ENCODE measurements at regions not wholly inside any gene's neighbourhood (a gene's known extent, or its start where the extent isn't known, plus 50 kb on each side); places are given as distances from the start of the nearest gene placed in this dataset.

GRCh38 chrX:152070144-152070543 is 68.2 kb downstream of the MAGEA10 start:
- no peak for TF ChIP-seq SUZ12 (IDR thresholded peaks at IDR 0.05; ENCODE audit: low read length)
- no peak for TF ChIP-seq GABPA (IDR thresholded peaks at IDR 0.05; ENCODE audit: borderline replicate concordance, insufficient read depth, low read length)
- TF ChIP-seq RNF2 (IDR thresholded peaks at IDR 0.05; ENCODE audit: borderline replicate concordance, low read depth, low read length, missing control alignments, poor library complexity, severe bottlenecking), result no peak
- TF ChIP-seq, protein P1, sequence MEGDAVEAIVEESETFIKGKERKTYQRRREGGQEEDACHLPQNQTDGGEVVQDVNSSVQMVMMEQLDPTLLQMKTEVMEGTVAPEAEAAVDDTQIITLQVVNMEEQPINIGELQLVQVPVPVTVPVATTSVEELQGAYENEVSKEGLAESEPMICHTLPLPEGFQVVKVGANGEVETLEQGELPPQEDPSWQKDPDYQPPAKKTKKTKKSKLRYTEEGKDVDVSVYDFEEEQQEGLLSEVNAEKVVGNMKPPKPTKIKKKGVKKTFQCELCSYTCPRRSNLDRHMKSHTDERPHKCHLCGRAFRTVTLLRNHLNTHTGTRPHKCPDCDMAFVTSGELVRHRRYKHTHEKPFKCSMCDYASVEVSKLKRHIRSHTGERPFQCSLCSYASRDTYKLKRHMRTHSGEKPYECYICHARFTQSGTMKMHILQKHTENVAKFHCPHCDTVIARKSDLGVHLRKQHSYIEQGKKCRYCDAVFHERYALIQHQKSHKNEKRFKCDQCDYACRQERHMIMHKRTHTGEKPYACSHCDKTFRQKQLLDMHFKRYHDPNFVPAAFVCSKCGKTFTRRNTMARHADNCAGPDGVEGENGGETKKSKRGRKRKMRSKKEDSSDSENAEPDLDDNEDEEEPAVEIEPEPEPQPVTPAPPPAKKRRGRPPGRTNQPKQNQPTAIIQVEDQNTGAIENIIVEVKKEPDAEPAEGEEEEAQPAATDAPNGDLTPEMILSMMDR (IDR thresholded peaks at IDR 0.05; ENCODE audit: control extremely low read depth in 1 of 3, insufficient read depth in 1 of 3, low read depth in 1 of 3, low read length in 3 of 3), result no peak
- no peak for TF ChIP-seq CREB1 (IDR thresholded peaks at IDR 0.05)
- TF ChIP-seq MAFK (IDR thresholded peaks at IDR 0.05; ENCODE audit: low read depth, low read length), result no peak
- no peak for TF ChIP-seq POLR2A (IDR thresholded peaks at IDR 0.05; ENCODE audit: control extremely low read depth in 1 of 2, low read depth in 2 of 2, low read length in 2 of 2)
- no peak for TF ChIP-seq SAP30 (IDR thresholded peaks at IDR 0.05; ENCODE audit: insufficient read depth, insufficient replicate concordance, low read length)
